GM12878 (cell line): ENCODE measurements at regions not wholly inside any gene's neighbourhood (a gene's known extent, or its start where the extent isn't known, plus 50 kb on each side); places are given as distances from the start of the nearest gene placed in this dataset.

Experiments used
- BCL3 ChIP-seq: IDR thresholded peaks from 2 replicates; pipeline ENCODE4 v1.6.1; 2011; ENCODE audit warnings: borderline replicate concordance, low read depth, mild to moderate bottlenecking, moderate library complexity, low read length; ENCODE audit not compliant: insufficient read depth, poor library complexity, severe bottlenecking
- CHD2 ChIP-seq: IDR thresholded peaks from 2 replicates; pipeline ENCODE4 v1.6.1; 2011; ENCODE audit warnings: low read depth, low read length, improper control_type of control experiment, borderline replicate concordance
- EZH2 ChIP-seq: IDR thresholded peaks from 2 replicates; pipeline ENCODE4 v1.6.1; 2012; ENCODE audit warnings: low read depth, mild to moderate bottlenecking, control low read depth, inconsistent platforms, low read length, borderline replicate concordance; ENCODE audit not compliant: control insufficient read depth
- GATAD2B ChIP-seq: fragments of 450-650 bp; conservative IDR thresholded peaks from 2 replicates; pipeline ENCODE4 v1.6.1; 2017; ENCODE audit warnings: low read depth, mild to moderate bottlenecking, moderate library complexity
- NFIC ChIP-seq: IDR thresholded peaks from 2 replicates; pipeline ENCODE4 v1.6.1; 2012; ENCODE audit warnings: low read depth, mild to moderate bottlenecking, inconsistent platforms, low read length, moderate library complexity
- NFYB ChIP-seq: IDR thresholded peaks from 2 replicates; pipeline ENCODE4 v1.6.1; 2011; ENCODE audit warnings: low read depth, mild to moderate bottlenecking, low read length, improper control_type of control experiment, moderate library complexity; ENCODE audit not compliant: insufficient read depth
- NRF1 ChIP-seq: conservative IDR thresholded peaks from 2 replicates; pipeline ENCODE4 v1.6.1; 2011; ENCODE audit warnings: mild to moderate bottlenecking, low read depth, low read length, improper control_type of control experiment
- PBX3 ChIP-seq: IDR thresholded peaks from 2 replicates; pipeline ENCODE4 v1.6.1; 2011; ENCODE audit warnings: mild to moderate bottlenecking, low read depth, low read length, moderate library complexity; ENCODE audit not compliant: insufficient replicate concordance
- SP1 ChIP-seq: IDR thresholded peaks from one replicate; pipeline ENCODE4 v1.6.1; 2011; ENCODE audit warnings: low read depth, low read length
- SUZ12 ChIP-seq: fragments of 200-600 bp; sonication (generic); IDR thresholded peaks from one replicate; pipeline ENCODE4 v1.6.1; 2018; ENCODE audit warnings: antibody characterized with exemption, mild to moderate bottlenecking; ENCODE audit not compliant: unreplicated experiment
- TCF3 ChIP-seq: IDR thresholded peaks from 2 replicates; pipeline ENCODE4 v1.6.1; 2012; ENCODE audit warnings: low read depth, mild to moderate bottlenecking, low read length, borderline replicate concordance; ENCODE audit not compliant: insufficient read depth
- TF ChIP-seq, protein P1 (sequence below), 3 experiments: IDR thresholded peaks in 2 of 3; conservative IDR thresholded peaks in 1 of 3; 2 replicates each; pipeline ENCODE4 v1.5.1; 2011; ENCODE audit warnings: low read depth in 3 of 3, low read length in 3 of 3, mild to moderate bottlenecking in 3 of 3, control low read depth in 2 of 3, moderate library complexity in 2 of 3, inconsistent platforms in 1 of 3, mixed read lengths in 1 of 3; ENCODE audit not compliant: control insufficient read depth in 2 of 3, insufficient read depth in 1 of 3; ENCODE audit errors: extremely low read depth in 1 of 3
- TF ChIP-seq, protein P2 (sequence below): IDR thresholded peaks from 2 replicates; pipeline ENCODE4 v1.6.1; 2011; ENCODE audit warnings: borderline replicate concordance, low read depth, mild to moderate bottlenecking, moderate library complexity, mixed read lengths, low read length; ENCODE audit not compliant: insufficient read depth; ENCODE audit errors: extremely low read length

- TF ChIP-seq, protein P1, sequence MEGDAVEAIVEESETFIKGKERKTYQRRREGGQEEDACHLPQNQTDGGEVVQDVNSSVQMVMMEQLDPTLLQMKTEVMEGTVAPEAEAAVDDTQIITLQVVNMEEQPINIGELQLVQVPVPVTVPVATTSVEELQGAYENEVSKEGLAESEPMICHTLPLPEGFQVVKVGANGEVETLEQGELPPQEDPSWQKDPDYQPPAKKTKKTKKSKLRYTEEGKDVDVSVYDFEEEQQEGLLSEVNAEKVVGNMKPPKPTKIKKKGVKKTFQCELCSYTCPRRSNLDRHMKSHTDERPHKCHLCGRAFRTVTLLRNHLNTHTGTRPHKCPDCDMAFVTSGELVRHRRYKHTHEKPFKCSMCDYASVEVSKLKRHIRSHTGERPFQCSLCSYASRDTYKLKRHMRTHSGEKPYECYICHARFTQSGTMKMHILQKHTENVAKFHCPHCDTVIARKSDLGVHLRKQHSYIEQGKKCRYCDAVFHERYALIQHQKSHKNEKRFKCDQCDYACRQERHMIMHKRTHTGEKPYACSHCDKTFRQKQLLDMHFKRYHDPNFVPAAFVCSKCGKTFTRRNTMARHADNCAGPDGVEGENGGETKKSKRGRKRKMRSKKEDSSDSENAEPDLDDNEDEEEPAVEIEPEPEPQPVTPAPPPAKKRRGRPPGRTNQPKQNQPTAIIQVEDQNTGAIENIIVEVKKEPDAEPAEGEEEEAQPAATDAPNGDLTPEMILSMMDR (IDR thresholded peaks at IDR 0.05 in 2 of 3, conservative IDR thresholded peaks at IDR 0.05 in 1 of 3; ENCODE audit: control insufficient read depth in 2 of 3, extremely low read depth in 1 of 3, insufficient read depth in 1 of 3, low read depth in 3 of 3, low read length in 3 of 3), result no peak
- TF ChIP-seq PBX3 (no peak), NFIC (no peak), CHD2 (no peak), TCF3 (no peak), NRF1 (no peak), SP1 (no peak), EZH2 (no peak), SUZ12 (no peak), GATAD2B (no peak), BCL3 (no peak), NFYB (no peak)
- TF ChIP-seq, protein P2, sequence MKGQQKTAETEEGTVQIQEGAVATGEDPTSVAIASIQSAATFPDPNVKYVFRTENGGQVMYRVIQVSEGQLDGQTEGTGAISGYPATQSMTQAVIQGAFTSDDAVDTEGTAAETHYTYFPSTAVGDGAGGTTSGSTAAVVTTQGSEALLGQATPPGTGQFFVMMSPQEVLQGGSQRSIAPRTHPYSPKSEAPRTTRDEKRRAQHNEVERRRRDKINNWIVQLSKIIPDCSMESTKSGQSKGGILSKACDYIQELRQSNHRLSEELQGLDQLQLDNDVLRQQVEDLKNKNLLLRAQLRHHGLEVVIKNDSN, result no peak
Measured at GRCh38 chr7:92969061-92969460, 132.7 kb upstream of the CDK6 start.
